ENCODE measurements at regions not wholly inside any gene's neighbourhood (a gene's known extent, or its start where the extent isn't known, plus 50 kb on each side); places are given as distances from the start of the nearest gene placed in this dataset.
A peak's percentile ranks its signal among the peaks of the same experiment; 100 is the strongest.
"Not testable (repeated sequence)": the region's sequence is repeated elsewhere in the genome, so short reads cannot be mapped to it uniquely, and the experiment has no call there.

GRCh38 chr1:178660461-178660860 is 64.6 kb upstream of the RALGPS2 start:
- no peak overlapping the region for H3K4me3 Mint-ChIP-seq (ENCODE audit: low read depth, unreplicated experiment)
- DNase-seq = no peak
- no peak overlapping the region for H3K27ac Mint-ChIP-seq (ENCODE audit: unreplicated experiment)
- CTCF ChIA-PET = no interaction called here
- BruUV-seq (replicated peaks) = no TSS peak
- H3K36me3 Mint-ChIP-seq (ENCODE audit: insufficient read depth, unreplicated experiment) = peaks cover 6% of the 10 kb centered on the region
- intact Hi-C loops (cut with micrococcal nuclease; ENCODE audit: unreplicated experiment) = no loop called here
- H3K4me1 Mint-ChIP-seq (ENCODE audit: low read depth, unreplicated experiment) = peaks cover 20% of the 10 kb centered on the region
- no peaks in the 10 kb centered on the region for H3K27me3 Mint-ChIP-seq (ENCODE audit: unreplicated experiment)
- TF ChIP-seq CTCF (IDR thresholded peaks at IDR 0.05; ENCODE audit: unreplicated experiment) = no peak
- no peaks in the 10 kb centered on the region for H3K9me3 Mint-ChIP-seq (ENCODE audit: low read depth, unreplicated experiment)

GRCh38 chr1:178664278-178664677 is 60.8 kb upstream of the RALGPS2 start:
- no peak for DNase-seq
- CTCF ChIA-PET = no interaction called here
- H3K36me3 Mint-ChIP-seq (ENCODE audit: insufficient read depth, unreplicated experiment) = no peaks in the 10 kb centered on the region
- H3K4me3 Mint-ChIP-seq (ENCODE audit: low read depth, unreplicated experiment) = no peak overlapping the region
- no peaks in the 10 kb centered on the region for H3K9me3 Mint-ChIP-seq (ENCODE audit: low read depth, unreplicated experiment)
- no peaks in the 10 kb centered on the region for H3K4me1 Mint-ChIP-seq (ENCODE audit: low read depth, unreplicated experiment)
- BruUV-seq (replicated peaks) = no TSS peak
- no peak overlapping the region for H3K27ac Mint-ChIP-seq (ENCODE audit: unreplicated experiment)
- TF ChIP-seq CTCF (IDR thresholded peaks at IDR 0.05; ENCODE audit: unreplicated experiment) = no peak
- intact Hi-C loops (cut with micrococcal nuclease; ENCODE audit: unreplicated experiment) = no loop called here
- no peaks in the 10 kb centered on the region for H3K27me3 Mint-ChIP-seq (ENCODE audit: unreplicated experiment)

- no peak for DNase-seq
- no peaks in the 10 kb centered on the region for H3K9me3 Mint-ChIP-seq (ENCODE audit: low read depth, unreplicated experiment)
- intact Hi-C loops (cut with micrococcal nuclease; ENCODE audit: unreplicated experiment) = no loop called here
- H3K27me3 Mint-ChIP-seq (ENCODE audit: unreplicated experiment) = no peaks in the 10 kb centered on the region
- TF ChIP-seq CTCF (IDR thresholded peaks at IDR 0.05; ENCODE audit: unreplicated experiment) = no peak
- H3K4me3 Mint-ChIP-seq (ENCODE audit: low read depth, unreplicated experiment) = no peak overlapping the region
- CTCF ChIA-PET = interaction anchor here (0.7 kb wide), 1 partner anchor 1689 kb away, joined by 3 read pairs; no protein-coding TSS in a partner anchor
- no peak overlapping the region for H3K27ac Mint-ChIP-seq (ENCODE audit: unreplicated experiment)
- no TSS peak for BruUV-seq (replicated peaks)
- H3K36me3 Mint-ChIP-seq (ENCODE audit: insufficient read depth, unreplicated experiment) = no peaks in the 10 kb centered on the region
- H3K4me1 Mint-ChIP-seq (ENCODE audit: low read depth, unreplicated experiment) = no peaks in the 10 kb centered on the region
These were observed 59.5 kb upstream of the RALGPS2 start for GRCh38 chr1:178665579-178665978.

GRCh38 chr1:178666891-178667290 is 58.2 kb upstream of the RALGPS2 start:
- H3K27me3 Mint-ChIP-seq (ENCODE audit: unreplicated experiment); CTCF ChIA-PET: not testable (repeated sequence)

GRCh38 chr1:178672434-178672833 is 52.6 kb upstream of the RALGPS2 start:
- no TSS peak for BruUV-seq (replicated peaks)
- DNase-seq = no peak
- H3K9me3 Mint-ChIP-seq (ENCODE audit: low read depth, unreplicated experiment) = peaks cover 9% of the 10 kb centered on the region
- intact Hi-C loops (cut with micrococcal nuclease; ENCODE audit: unreplicated experiment) = no loop called here
- no peaks in the 10 kb centered on the region for H3K36me3 Mint-ChIP-seq (ENCODE audit: insufficient read depth, unreplicated experiment)
- no peak overlapping the region for H3K4me3 Mint-ChIP-seq (ENCODE audit: low read depth, unreplicated experiment)
- H3K27ac Mint-ChIP-seq (ENCODE audit: unreplicated experiment) = no peak overlapping the region
- peaks cover 14% of the 10 kb centered on the region for H3K4me1 Mint-ChIP-seq (ENCODE audit: low read depth, unreplicated experiment)
- CTCF ChIA-PET = no interaction called here
- H3K27me3 Mint-ChIP-seq (ENCODE audit: unreplicated experiment) = no peaks in the 10 kb centered on the region
- no peak for TF ChIP-seq CTCF (IDR thresholded peaks at IDR 0.05; ENCODE audit: unreplicated experiment)

More at GRCh38 chr1:178666891-178667290, 58.2 kb upstream of the RALGPS2 start:
- H3K27ac Mint-ChIP-seq (ENCODE audit: unreplicated experiment); H3K4me1 Mint-ChIP-seq (ENCODE audit: low read depth, unreplicated experiment); H3K36me3 Mint-ChIP-seq (ENCODE audit: insufficient read depth, unreplicated experiment); intact Hi-C loops (cut with micrococcal nuclease; ENCODE audit: unreplicated experiment); DNase-seq; H3K4me3 Mint-ChIP-seq (ENCODE audit: low read depth, unreplicated experiment); BruUV-seq (replicated peaks); H3K9me3 Mint-ChIP-seq (ENCODE audit: low read depth, unreplicated experiment): not testable (repeated sequence)

GRCh38 chr1:178674559-178674958 is 50.5 kb upstream of the RALGPS2 start:
- CTCF ChIA-PET; intact Hi-C loops (cut with micrococcal nuclease; ENCODE audit: unreplicated experiment): not testable (repeated sequence)

More at GRCh38 chr1:178674559-178674958, 50.5 kb upstream of the RALGPS2 start:
- H3K4me3 Mint-ChIP-seq (ENCODE audit: low read depth, unreplicated experiment); BruUV-seq (replicated peaks); H3K9me3 Mint-ChIP-seq (ENCODE audit: low read depth, unreplicated experiment); H3K36me3 Mint-ChIP-seq (ENCODE audit: insufficient read depth, unreplicated experiment); H3K27ac Mint-ChIP-seq (ENCODE audit: unreplicated experiment); H3K27me3 Mint-ChIP-seq (ENCODE audit: unreplicated experiment): not testable (repeated sequence)
- peak; percentile 34 for DNase-seq
- H3K4me1 Mint-ChIP-seq (ENCODE audit: low read depth, unreplicated experiment) = peaks cover 14% of the 10 kb centered on the region
